Neural progenitor cell (in vitro differentiated cells): ENCODE measurements at regions not wholly inside any gene's neighbourhood (a gene's known extent, or its start where the extent isn't known, plus 50 kb on each side); places are given as distances from the start of the nearest gene placed in this dataset.

Source experiments
- DNase-seq: peaks from one replicate; pipeline ENCODE4 v3.0.0-alpha.2; 2016; ENCODE audit warnings: low spot score
- H2AFZ ChIP-seq: fragments of 200-600 bp; sonication (generic); replicated peaks from 2 replicates; pipeline ENCODE4 v1.6.1; 2016; ENCODE audit warnings: antibody characterized with exemption
- H3F3A ChIP-seq: fragments of 200-600 bp; sonication (generic); 2 replicates; pipeline ENCODE4 v1.6.1; 2016; ENCODE audit warnings: antibody characterized with exemption, low read depth
- H3K27ac ChIP-seq: fragments of 200-600 bp; sonication (generic); 2 replicates; pipeline ENCODE4 v1.5.1; 2016; ENCODE audit warnings: mild to moderate bottlenecking
- H3K27me3 ChIP-seq: fragments of 200-600 bp; sonication (generic); 2 replicates; pipeline ENCODE4 v1.6.1; 2016; ENCODE audit warnings: mild to moderate bottlenecking, moderate library complexity
- H3K36me3 ChIP-seq: fragments of 200-600 bp; sonication (generic); 2 replicates; pipeline ENCODE4 v1.5.1; 2016
- H3K4me1 ChIP-seq: fragments of 200-600 bp; sonication (generic); 2 replicates; pipeline ENCODE4 v1.6.1; 2016; ENCODE audit warnings: mixed run types
- H3K4me2 ChIP-seq: fragments of 200-600 bp; sonication (generic); 2 replicates; pipeline ENCODE4 v1.6.1; 2016
- H3K4me3 ChIP-seq: fragments of 200-600 bp; sonication (generic); 2 replicates; pipeline ENCODE4 v1.5.1; 2016
- H3K79me2 ChIP-seq: fragments of 200-600 bp; sonication (generic); 2 replicates; pipeline ENCODE4 v1.6.1; 2016; ENCODE audit warnings: low read depth
- H3K9ac ChIP-seq: fragments of 200-600 bp; sonication (generic); 2 replicates; pipeline ENCODE4 v1.6.1; 2016
- H3K9me3 ChIP-seq: fragments of 200-600 bp; sonication (generic); 2 replicates; pipeline ENCODE4 v1.5.1; 2016; ENCODE audit warnings: low read depth
- H4K20me1 ChIP-seq: fragments of 200-600 bp; sonication (generic); 2 replicates; pipeline ENCODE4 v1.6.1; 2016; ENCODE audit warnings: low read depth
- H3K27ac Mint-ChIP-seq: 3 replicates; pipeline ENCODE4 v1.8.0; 2021; ENCODE audit warnings: mixed read lengths
- H3K27me3 Mint-ChIP-seq: 2 replicates; pipeline ENCODE4 v1.8.0; 2022; ENCODE audit warnings: low read depth, mild to moderate bottlenecking, inconsistent platforms, moderate library complexity, mixed read lengths; ENCODE audit not compliant: insufficient read depth
- H3K36me3 Mint-ChIP-seq: 3 replicates; pipeline ENCODE4 v1.8.0; 2021; ENCODE audit warnings: mixed read lengths
- H3K4me1 Mint-ChIP-seq: 3 replicates; pipeline ENCODE4 v1.8.0; 2021; ENCODE audit warnings: mixed read lengths
- H3K4me3 Mint-ChIP-seq: 3 replicates; pipeline ENCODE4 v1.8.0; 2021; ENCODE audit warnings: mild to moderate bottlenecking, moderate library complexity, mixed read lengths
- H3K9me3 Mint-ChIP-seq: 3 replicates; pipeline ENCODE4 v1.8.0; 2020; ENCODE audit warnings: mixed read lengths
- EZH2 ChIP-seq: fragments of 200-600 bp; sonication (generic); IDR thresholded peaks from 2 replicates; pipeline ENCODE4 v1.6.1; 2017; ENCODE audit warnings: antibody characterized with exemption, mild to moderate bottlenecking, moderate library complexity
- EZH2phosphoT487 ChIP-seq: fragments of 200-600 bp; sonication (generic); IDR thresholded peaks from 2 replicates; pipeline ENCODE4 v1.6.1; 2017; ENCODE audit warnings: antibody characterized with exemption
- TF ChIP-seq, protein P1 (sequence below): fragments of 200-600 bp; sonication (generic); IDR thresholded peaks from 2 replicates; pipeline ENCODE4 v1.5.1; 2017; ENCODE audit warnings: antibody characterized with exemption, mild to moderate bottlenecking

DNA sequence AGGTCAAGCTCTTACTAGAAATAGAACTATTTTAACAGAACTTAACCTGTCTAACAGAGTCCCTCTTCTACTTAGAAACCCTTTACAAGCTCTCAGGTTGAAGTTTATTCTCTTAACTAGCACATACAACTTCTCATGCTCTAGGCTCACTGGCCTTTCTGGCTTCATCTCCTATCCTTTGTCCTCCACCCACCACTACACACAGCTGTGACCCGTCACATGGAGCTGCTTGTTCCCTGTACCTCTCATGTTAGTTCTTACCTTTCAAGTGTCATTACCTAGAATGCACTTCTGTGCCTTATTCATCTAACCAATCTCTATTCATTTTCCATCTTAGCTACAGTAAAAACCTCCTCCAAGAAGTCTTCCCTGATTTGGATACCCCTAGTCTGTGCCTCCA is 89.4 kb upstream of the APC start:
- no peak overlapping the region for H3K9ac ChIP-seq
- peaks cover 4% of the 10 kb centered on the region for H3K4me1 Mint-ChIP-seq
- H3K36me3 ChIP-seq: no peaks in the 10 kb centered on the region
- no peaks in the 10 kb centered on the region for H3K9me3 Mint-ChIP-seq
- no peaks in the 10 kb centered on the region for H3K4me1 ChIP-seq
- H3K27me3 ChIP-seq: no peaks in the 10 kb centered on the region
- H3K27ac Mint-ChIP-seq: no peak overlapping the region
- H3K9me3 ChIP-seq: no peaks in the 10 kb centered on the region
- no peak overlapping the region for H3K27ac ChIP-seq
- H4K20me1 ChIP-seq: no peaks in the 10 kb centered on the region
- H3K4me3 Mint-ChIP-seq: no peak overlapping the region
- DNase-seq: no peak
- no peaks in the 10 kb centered on the region for H3K27me3 Mint-ChIP-seq
- no peaks in the 10 kb centered on the region for H3K36me3 Mint-ChIP-seq
- TF ChIP-seq EZH2phosphoT487: no peak
- TF ChIP-seq, protein P1, sequence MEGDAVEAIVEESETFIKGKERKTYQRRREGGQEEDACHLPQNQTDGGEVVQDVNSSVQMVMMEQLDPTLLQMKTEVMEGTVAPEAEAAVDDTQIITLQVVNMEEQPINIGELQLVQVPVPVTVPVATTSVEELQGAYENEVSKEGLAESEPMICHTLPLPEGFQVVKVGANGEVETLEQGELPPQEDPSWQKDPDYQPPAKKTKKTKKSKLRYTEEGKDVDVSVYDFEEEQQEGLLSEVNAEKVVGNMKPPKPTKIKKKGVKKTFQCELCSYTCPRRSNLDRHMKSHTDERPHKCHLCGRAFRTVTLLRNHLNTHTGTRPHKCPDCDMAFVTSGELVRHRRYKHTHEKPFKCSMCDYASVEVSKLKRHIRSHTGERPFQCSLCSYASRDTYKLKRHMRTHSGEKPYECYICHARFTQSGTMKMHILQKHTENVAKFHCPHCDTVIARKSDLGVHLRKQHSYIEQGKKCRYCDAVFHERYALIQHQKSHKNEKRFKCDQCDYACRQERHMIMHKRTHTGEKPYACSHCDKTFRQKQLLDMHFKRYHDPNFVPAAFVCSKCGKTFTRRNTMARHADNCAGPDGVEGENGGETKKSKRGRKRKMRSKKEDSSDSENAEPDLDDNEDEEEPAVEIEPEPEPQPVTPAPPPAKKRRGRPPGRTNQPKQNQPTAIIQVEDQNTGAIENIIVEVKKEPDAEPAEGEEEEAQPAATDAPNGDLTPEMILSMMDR: no peak
- TF ChIP-seq EZH2: no peak
- H3F3A ChIP-seq: no peaks in the 10 kb centered on the region
- no peaks in the 10 kb centered on the region for H3K79me2 ChIP-seq
- no peak overlapping the region for H2AFZ ChIP-seq
- H3K4me3 ChIP-seq: no peak overlapping the region
- no peak overlapping the region for H3K4me2 ChIP-seq

DNA sequence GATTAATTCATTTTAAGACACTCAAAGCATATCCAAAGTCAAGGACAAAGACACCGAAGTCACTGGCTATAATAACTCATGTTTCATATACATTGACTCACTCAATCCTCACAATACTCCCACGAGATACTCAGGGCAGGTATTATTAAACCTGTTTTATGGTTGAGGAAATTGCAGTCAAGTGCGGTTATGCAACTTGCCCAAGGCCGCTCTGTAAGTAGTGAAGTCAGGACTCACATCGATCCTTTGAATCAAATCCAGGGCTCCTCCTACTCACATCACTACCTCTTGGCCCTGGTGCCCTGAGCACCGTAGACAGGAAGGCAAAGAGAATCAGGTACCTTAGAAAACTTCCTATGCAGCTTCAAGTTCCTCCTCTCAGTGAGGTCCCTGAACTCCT is 87.8 kb upstream of the APC start:
- no peaks in the 10 kb centered on the region for H3K4me1 ChIP-seq
- Mint-ChIP-seq H3K9me3 (no peaks in the 10 kb centered on the region), H3K36me3 (no peaks in the 10 kb centered on the region), H3K27ac (no peak overlapping the region), H3K4me1 (peaks cover 4% of the 10 kb centered on the region), H3K27me3 (no peaks in the 10 kb centered on the region), H3K4me3 (no peak overlapping the region)
- H3F3A ChIP-seq: no peaks in the 10 kb centered on the region
- no peaks in the 10 kb centered on the region for H3K36me3 ChIP-seq
- no peaks in the 10 kb centered on the region for H3K9me3 ChIP-seq
- no peak for TF ChIP-seq EZH2
- TF ChIP-seq, protein P1: no peak
- no peak for TF ChIP-seq EZH2phosphoT487
- no peak overlapping the region for H3K4me3 ChIP-seq
- no peaks in the 10 kb centered on the region for H4K20me1 ChIP-seq
- no peak for DNase-seq
- no peaks in the 10 kb centered on the region for H3K79me2 ChIP-seq
- no peak overlapping the region for H3K4me2 ChIP-seq
- no peak overlapping the region for H3K9ac ChIP-seq
- no peaks in the 10 kb centered on the region for H3K27me3 ChIP-seq
- no peak overlapping the region for H3K27ac ChIP-seq
- H2AFZ ChIP-seq: no peak overlapping the region

DNA sequence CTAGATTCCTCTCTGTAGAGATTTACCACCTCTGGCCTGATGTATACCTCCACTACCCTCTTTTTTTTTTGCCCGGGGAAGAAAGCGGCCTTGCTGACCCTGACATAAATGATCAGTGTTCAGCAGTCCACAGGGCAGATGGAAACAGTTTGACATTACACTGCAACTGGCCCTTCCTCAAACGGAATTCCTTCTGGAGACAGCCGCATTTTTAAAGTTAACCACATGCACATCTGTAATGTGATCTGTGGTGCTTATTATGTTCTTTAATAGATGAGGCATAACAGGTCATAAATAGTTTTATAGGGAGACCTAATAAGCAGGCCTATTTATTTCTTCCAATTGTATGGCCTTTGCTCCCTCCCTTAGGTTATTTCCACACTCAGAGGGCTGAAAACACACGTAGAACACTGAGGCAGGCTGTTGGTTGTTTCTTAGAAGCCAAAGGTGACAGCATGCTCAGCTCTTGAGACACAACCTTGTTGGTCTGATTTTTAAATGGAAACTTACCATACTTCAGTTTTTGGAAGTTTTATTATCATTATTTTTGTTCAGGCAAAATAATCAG is 84.0 kb upstream of the APC start:
- Histone ChIP-seq H3K36me3 (no peaks in the 10 kb centered on the region), H3K79me2 (no peaks in the 10 kb centered on the region), H3K4me3 (no peak overlapping the region), H3K4me1 (no peaks in the 10 kb centered on the region), H3K4me2 (no peak overlapping the region), H3K27ac (no peak overlapping the region), H3K27me3 (no peaks in the 10 kb centered on the region), H3K9me3 (no peaks in the 10 kb centered on the region), H3K9ac (no peak overlapping the region), H3F3A (no peaks in the 10 kb centered on the region), H2AFZ (no peak overlapping the region), H4K20me1 (no peaks in the 10 kb centered on the region)
- no peak overlapping the region for H3K4me3 Mint-ChIP-seq
- TF ChIP-seq EZH2phosphoT487: no peak
- TF ChIP-seq EZH2: no peak
- TF ChIP-seq, protein P1: no peak
- no peaks in the 10 kb centered on the region for H3K9me3 Mint-ChIP-seq
- H3K27ac Mint-ChIP-seq: no peak overlapping the region
- H3K4me1 Mint-ChIP-seq: no peaks in the 10 kb centered on the region
- H3K27me3 Mint-ChIP-seq: no peaks in the 10 kb centered on the region
- no peaks in the 10 kb centered on the region for H3K36me3 Mint-ChIP-seq
- DNase-seq: no peak
